GM12872 (cell line): ENCODE measurements at regions not wholly inside any gene's neighbourhood (a gene's known extent, or its start where the extent isn't known, plus 50 kb on each side); places are given as distances from the start of the nearest gene placed in this dataset.

ENCODE experiments used
- CTCF ChIP-seq: IDR thresholded peaks from 3 replicates; pipeline ENCODE4 v1.5.1; 2011; ENCODE audit warnings: low read depth, mild to moderate bottlenecking, low read length, moderate library complexity; ENCODE audit not compliant: insufficient read depth

- TF ChIP-seq CTCF: no peak
Measured at GRCh38 chrX:38900719-38901118, 99.5 kb downstream of the MID1IP1 start.

DNA sequence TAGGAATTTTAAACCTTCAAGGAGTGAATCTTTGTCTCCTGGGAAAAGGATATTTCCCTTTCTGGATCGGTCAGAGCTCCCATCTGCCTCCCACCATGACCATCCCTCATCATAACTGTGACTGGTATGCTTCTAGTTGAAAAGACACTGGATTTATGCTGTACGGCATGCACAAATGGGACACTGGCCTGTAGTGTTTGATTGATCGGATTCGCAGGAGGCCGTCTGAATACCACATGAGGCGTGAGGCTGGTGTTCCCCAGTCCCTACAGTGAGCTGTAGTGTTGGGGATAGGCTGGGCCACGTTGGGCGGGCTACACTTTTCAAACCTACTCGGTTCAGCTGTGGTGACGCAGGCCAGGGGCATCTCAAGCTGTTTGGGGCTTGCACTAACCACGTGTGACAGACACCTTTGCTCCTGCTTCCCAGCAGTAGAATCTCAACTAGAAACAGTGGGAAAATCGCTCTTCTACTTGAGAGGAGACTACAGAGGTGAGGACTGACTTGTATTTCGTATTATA lies 101.8 kb downstream of the MID1IP1 start:
- TF ChIP-seq CTCF: no peak

GRCh38 chrX:38916801-38917200 lies 115.5 kb downstream of the MID1IP1 start:
- no peak for TF ChIP-seq CTCF

GRCh38 chrX:38917954-38918353 lies 116.7 kb downstream of the MID1IP1 start:
- no peak for TF ChIP-seq CTCF

DNA sequence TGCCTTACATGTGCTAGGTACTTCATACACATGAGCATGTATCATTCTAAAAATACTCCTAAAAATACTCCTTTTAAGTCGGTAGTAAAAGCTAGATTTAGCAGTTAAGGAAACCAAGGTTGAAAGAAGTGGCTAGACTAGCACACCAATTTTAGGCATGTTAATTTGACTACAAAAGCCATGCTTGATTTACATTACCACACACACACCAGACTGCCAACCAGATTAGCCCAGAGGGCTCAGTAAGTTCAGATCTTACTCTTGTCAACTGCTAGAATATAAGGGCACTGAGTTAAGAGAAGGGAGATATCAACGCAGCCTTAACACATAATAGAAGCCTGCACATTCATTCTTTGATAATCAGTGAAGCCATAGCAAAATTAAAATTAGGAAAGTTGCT lies 117.9 kb downstream of the MID1IP1 start:
- no peak for TF ChIP-seq CTCF

DNA sequence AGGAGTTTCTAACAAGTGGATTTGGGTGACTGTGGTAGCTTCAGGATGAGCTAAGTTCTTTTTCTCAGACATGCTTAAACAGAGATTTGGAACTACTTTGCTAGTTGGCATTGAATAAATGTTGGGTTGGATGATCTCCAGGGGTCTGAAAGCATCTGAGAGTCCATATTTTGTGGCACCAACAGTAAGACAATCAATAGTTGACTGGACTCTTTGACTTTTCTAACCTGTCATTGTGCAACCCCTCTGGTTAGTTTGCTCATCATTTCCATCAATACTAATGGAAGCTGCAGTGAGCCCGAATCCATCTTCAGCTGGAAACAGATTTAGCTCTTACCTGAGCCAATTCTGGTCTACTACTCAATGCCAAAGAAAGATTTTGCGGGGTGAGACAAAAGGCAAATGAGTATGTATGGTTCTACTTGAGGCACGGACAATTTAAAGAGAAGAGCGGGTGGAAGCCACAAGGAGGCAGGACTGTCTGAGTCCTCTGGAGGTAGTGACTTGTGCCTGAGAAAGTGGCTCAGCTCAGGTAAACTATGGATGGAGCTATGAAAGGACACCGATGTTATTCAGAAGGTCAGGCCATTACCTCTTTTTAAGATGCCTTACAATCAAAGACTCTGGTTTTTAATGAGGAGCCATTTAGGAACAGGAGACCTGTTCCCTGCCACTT lies 118.7 kb downstream of the MID1IP1 start:
- TF ChIP-seq CTCF: no peak

- no peak for TF ChIP-seq CTCF
Measured at GRCh38 chrX:38923451-38923969, 122.3 kb downstream of the MID1IP1 start.
